HFFc6 (cell line): ENCODE measurements at regions not wholly inside any gene's neighbourhood (a gene's known extent, or its start where the extent isn't known, plus 50 kb on each side); places are given as distances from the start of the nearest gene placed in this dataset.

Experiments
- DNase-seq: peaks from one replicate; pipeline ENCODE4 v3.0.0-alpha.2; 2018
- H3K27ac Mint-ChIP-seq: 2 replicates; pipeline ENCODE4 v1.8.0; 2020; ENCODE audit warnings: mild to moderate bottlenecking, mixed read lengths
- H3K27me3 Mint-ChIP-seq: 2 replicates; pipeline ENCODE4 v1.8.0; 2021; ENCODE audit warnings: mild to moderate bottlenecking, moderate library complexity, mixed read lengths; ENCODE audit not compliant: insufficient read depth
- H3K36me3 Mint-ChIP-seq: 2 replicates; pipeline ENCODE4 v1.8.0; 2021; ENCODE audit warnings: low read depth, mixed read lengths
- H3K4me1 Mint-ChIP-seq: 2 replicates; pipeline ENCODE4 v1.8.0; 2020; ENCODE audit warnings: low read depth, mixed read lengths
- H3K4me3 Mint-ChIP-seq: 2 replicates; pipeline ENCODE4 v1.8.0; 2020; ENCODE audit warnings: mild to moderate bottlenecking, moderate library complexity, mixed read lengths
- H3K9me3 Mint-ChIP-seq: 2 replicates; pipeline ENCODE4 v1.8.0; 2020; ENCODE audit warnings: mild to moderate bottlenecking, mixed read lengths
- TF ChIP-seq, protein P1 (sequence below): fragments of 200-600 bp; sonication (generic); IDR thresholded peaks from 2 replicates; pipeline ENCODE4 v1.5.0; 2021; ENCODE audit warnings: antibody characterized with exemption, mild to moderate bottlenecking

GRCh38 chr11:34812905-34813576 is 103.1 kb downstream of the APIP start:
- no peak overlapping the region for H3K4me3 Mint-ChIP-seq
- no peak for DNase-seq
- no peak overlapping the region for H3K27ac Mint-ChIP-seq
- peaks cover 10% of the 10 kb centered on the region; the same call in 1 of the 2 replicates for H3K36me3 Mint-ChIP-seq
- H3K9me3 Mint-ChIP-seq: peaks cover 11% of the 10 kb centered on the region
- TF ChIP-seq, protein P1, sequence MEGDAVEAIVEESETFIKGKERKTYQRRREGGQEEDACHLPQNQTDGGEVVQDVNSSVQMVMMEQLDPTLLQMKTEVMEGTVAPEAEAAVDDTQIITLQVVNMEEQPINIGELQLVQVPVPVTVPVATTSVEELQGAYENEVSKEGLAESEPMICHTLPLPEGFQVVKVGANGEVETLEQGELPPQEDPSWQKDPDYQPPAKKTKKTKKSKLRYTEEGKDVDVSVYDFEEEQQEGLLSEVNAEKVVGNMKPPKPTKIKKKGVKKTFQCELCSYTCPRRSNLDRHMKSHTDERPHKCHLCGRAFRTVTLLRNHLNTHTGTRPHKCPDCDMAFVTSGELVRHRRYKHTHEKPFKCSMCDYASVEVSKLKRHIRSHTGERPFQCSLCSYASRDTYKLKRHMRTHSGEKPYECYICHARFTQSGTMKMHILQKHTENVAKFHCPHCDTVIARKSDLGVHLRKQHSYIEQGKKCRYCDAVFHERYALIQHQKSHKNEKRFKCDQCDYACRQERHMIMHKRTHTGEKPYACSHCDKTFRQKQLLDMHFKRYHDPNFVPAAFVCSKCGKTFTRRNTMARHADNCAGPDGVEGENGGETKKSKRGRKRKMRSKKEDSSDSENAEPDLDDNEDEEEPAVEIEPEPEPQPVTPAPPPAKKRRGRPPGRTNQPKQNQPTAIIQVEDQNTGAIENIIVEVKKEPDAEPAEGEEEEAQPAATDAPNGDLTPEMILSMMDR: no peak
- H3K27me3 Mint-ChIP-seq: peaks cover 13% of the 10 kb centered on the region
- peaks cover 15% of the 10 kb centered on the region for H3K4me1 Mint-ChIP-seq

GRCh38 chr11:34811858-34812257 is 104.3 kb downstream of the APIP start:
- no peak overlapping the region for H3K4me3 Mint-ChIP-seq
- H3K27me3 Mint-ChIP-seq: peaks cover 9% of the 10 kb centered on the region
- peaks cover 11% of the 10 kb centered on the region for H3K9me3 Mint-ChIP-seq
- no peak for DNase-seq
- peaks cover 15% of the 10 kb centered on the region for H3K4me1 Mint-ChIP-seq
- no peak overlapping the region for H3K27ac Mint-ChIP-seq
- H3K36me3 Mint-ChIP-seq: peaks cover 10% of the 10 kb centered on the region; the same call in 1 of the 2 replicates
- TF ChIP-seq, protein P1: no peak

DNA sequence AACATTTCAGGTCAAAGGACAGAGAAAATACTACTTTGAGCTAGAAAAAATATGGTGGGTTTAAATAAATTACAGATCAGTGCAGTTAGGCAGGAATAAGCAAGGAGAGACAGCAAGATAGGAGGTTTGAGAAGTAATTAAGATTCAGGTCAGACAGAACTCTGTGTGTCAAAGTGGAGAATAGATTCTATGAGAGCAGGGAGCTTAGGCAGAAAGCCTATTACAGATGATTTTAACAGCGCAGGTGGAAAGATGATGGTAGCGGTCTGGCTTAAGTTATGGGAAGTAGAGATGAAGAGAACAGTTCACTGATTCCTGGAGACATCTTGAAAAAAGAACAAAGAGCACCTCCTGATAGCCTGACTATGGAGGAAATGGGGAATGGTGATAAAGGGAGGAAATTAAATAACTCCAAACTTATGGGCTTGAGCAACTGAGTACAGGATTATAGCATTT is 106.0 kb downstream of the APIP start:
- peaks cover 12% of the 10 kb centered on the region for H3K27me3 Mint-ChIP-seq
- H3K27ac Mint-ChIP-seq: no peak overlapping the region
- H3K9me3 Mint-ChIP-seq: peaks cover 11% of the 10 kb centered on the region
- TF ChIP-seq, protein P1: no peak
- peaks cover 15% of the 10 kb centered on the region for H3K4me1 Mint-ChIP-seq
- H3K4me3 Mint-ChIP-seq: no peak overlapping the region
- peaks cover 10% of the 10 kb centered on the region; the same call in 1 of the 2 replicates for H3K36me3 Mint-ChIP-seq
- no peak for DNase-seq

GRCh38 chr11:34809191-34810106 is 106.7 kb downstream of the APIP start:
- Mint-ChIP-seq H3K9me3 (peaks cover 11% of the 10 kb centered on the region), H3K27me3 (peaks cover 19% of the 10 kb centered on the region), H3K4me3 (no peak overlapping the region), H3K4me1 (peaks cover 15% of the 10 kb centered on the region), H3K36me3 (peaks cover 10% of the 10 kb centered on the region; the same call in 1 of the 2 replicates), H3K27ac (no peak overlapping the region)
- TF ChIP-seq, protein P1: no peak
- DNase-seq: peak; percentile 25

GRCh38 chr11:34806875-34807274 is 109.3 kb downstream of the APIP start:
- TF ChIP-seq, protein P1: no peak
- H3K9me3 Mint-ChIP-seq: no peaks in the 10 kb centered on the region
- H3K4me3 Mint-ChIP-seq: no peak overlapping the region
- peaks cover 16% of the 10 kb centered on the region for H3K27me3 Mint-ChIP-seq
- no peak overlapping the region for H3K27ac Mint-ChIP-seq
- no peaks in the 10 kb centered on the region for H3K36me3 Mint-ChIP-seq
- no peak for DNase-seq
- H3K4me1 Mint-ChIP-seq: peaks cover 15% of the 10 kb centered on the region
